DMS53 treated with DMSO at 0.1 percent for 48 hours (cell line): ENCODE measurements at regions not wholly inside any gene's neighbourhood (a gene's known extent, or its start where the extent isn't known, plus 50 kb on each side); places are given as distances from the start of the nearest gene placed in this dataset.

ENCODE experiments used
- DNase-seq: peaks from one replicate; lab custom pipeline; 2025; ENCODE audit not compliant: unreplicated experiment; lab: John Stamatoyannopoulos, UW

- no peak for DNase-seq
These were observed 345.1 kb downstream of the LMO4 start for GRCh38 chr1:87673748-87674147.

- no peak for DNase-seq
These were observed 346.1 kb downstream of the LMO4 start for GRCh38 chr1:87674791-87675190.

- peak; percentile 55 for DNase-seq
These were observed 349.6 kb downstream of the LMO4 start for GRCh38 chr1:87678266-87678665.

GRCh38 chr1:87682565-87682964, 353.9 kb downstream of the LMO4 start:
- no peak for DNase-seq

- no peak for DNase-seq
These were observed 354.7 kb downstream of the LMO4 start for GRCh38 chr1:87683196-87683956.

GRCh38 chr1:87684194-87684593, 355.5 kb downstream of the LMO4 start:
- peak; percentile 35 for DNase-seq

- peak; percentile 25 for DNase-seq
These were observed 356.1 kb downstream of the LMO4 start for GRCh38 chr1:87684713-87685205.

GRCh38 chr1:87685311-87686135, 356.8 kb downstream of the LMO4 start:
- no peak for DNase-seq

GRCh38 chr1:87686136-87686495, 357.4 kb downstream of the LMO4 start:
- no peak for DNase-seq

- no peak for DNase-seq
These were observed 358.0 kb downstream of the LMO4 start for GRCh38 chr1:87686671-87687070.

GRCh38 chr1:87688136-87688535, 359.5 kb downstream of the LMO4 start:
- no peak for DNase-seq

- no peak for DNase-seq
These were observed 360.8 kb downstream of the LMO4 start for GRCh38 chr1:87689487-87689886.

- DNase-seq = no peak
These were observed 367.8 kb downstream of the LMO4 start for GRCh38 chr1:87696483-87696882.

GRCh38 chr1:87702455-87702854, 373.8 kb downstream of the LMO4 start:
- DNase-seq = no peak

- DNase-seq = no peak
These were observed 376.6 kb downstream of the LMO4 start for GRCh38 chr1:87705233-87705632.

GRCh38 chr1:87706203-87706602, 377.5 kb downstream of the LMO4 start:
- no peak for DNase-seq

GRCh38 chr1:87706779-87707228, 378.1 kb downstream of the LMO4 start:
- no peak for DNase-seq

GRCh38 chr1:87707411-87707810, 378.7 kb downstream of the LMO4 start:
- no peak for DNase-seq

- no peak for DNase-seq
These were observed 383.8 kb downstream of the LMO4 start for GRCh38 chr1:87712261-87713010.

- no peak for DNase-seq
These were observed 385.6 kb downstream of the LMO4 start for GRCh38 chr1:87714278-87714677.

- no peak for DNase-seq
These were observed 386.4 kb downstream of the LMO4 start for GRCh38 chr1:87715052-87715451.
